Keratinocyte (primary cell): ENCODE measurements at regions not wholly inside any gene's neighbourhood (a gene's known extent, or its start where the extent isn't known, plus 50 kb on each side); places are given as distances from the start of the nearest gene placed in this dataset.

ENCODE experiments used
- DNase-seq: peaks from one replicate; pipeline ENCODE4 v3.0.0-alpha.2; 2011; ENCODE audit warnings: low read depth, missing footprints, low spot score
- FAIRE-seq: peaks from 2 replicates; lab custom pipeline; 2011; peaks lifted over from hg19 to GRCh38; lab: Jason Lieb, UNC
- H2AFZ ChIP-seq: 2 replicates; pipeline ENCODE4 v1.6.0; 2012; ENCODE audit warnings: low read length, control low read depth, inconsistent platforms; ENCODE audit not compliant: control insufficient read depth
- H3K27ac ChIP-seq: 2 replicates; pipeline ENCODE4 v1.5.1; 2011; ENCODE audit warnings: low read length; ENCODE audit not compliant: control insufficient read depth, insufficient read depth
- H3K27me3 ChIP-seq: 3 replicates; pipeline ENCODE4 v1.6.0; 2011; ENCODE audit warnings: low read length; ENCODE audit not compliant: control insufficient read depth, insufficient read depth; ENCODE audit errors: extremely low read depth
- H3K36me3 ChIP-seq, 2 experiments: 2 replicates in 1 of 2; 3 replicates in 1 of 2; pipeline ENCODE4 v1.5.1; 2011; ENCODE audit warnings: low read length in 2 of 2, mild to moderate bottlenecking in 1 of 2; ENCODE audit not compliant: control insufficient read depth in 2 of 2, insufficient read depth in 2 of 2; ENCODE audit errors: extremely low read depth in 1 of 2
- H3K4me1 ChIP-seq: 3 replicates; pipeline ENCODE4 v1.5.1; 2011; ENCODE audit warnings: low read length; ENCODE audit not compliant: control insufficient read depth, insufficient read depth; ENCODE audit errors: extremely low read depth
- H3K4me2 ChIP-seq: 3 replicates; pipeline ENCODE4 v1.6.0; 2011; ENCODE audit warnings: low read depth, low read length; ENCODE audit not compliant: control insufficient read depth, insufficient read depth; ENCODE audit errors: extremely low read depth
- H3K4me3 ChIP-seq, 3 experiments: fragments of 200-600 bp in 1 of 3; sonication (generic) in 1 of 3; 2 replicates in 2 of 3; 3 replicates in 1 of 3; pipeline ENCODE4 v1.5.1; 2011 to 2016; ENCODE audit warnings: low read length in 3 of 3, mild to moderate bottlenecking in 3 of 3, control low read depth in 2 of 3, inconsistent platforms in 1 of 3, low read depth in 1 of 3, mixed read lengths in 1 of 3, mixed run types in 1 of 3, moderate library complexity in 1 of 3; ENCODE audit not compliant: control insufficient read depth in 2 of 3, insufficient read depth in 2 of 3; ENCODE audit errors: extremely low read depth in 1 of 3
- H3K79me2 ChIP-seq: 2 replicates; pipeline ENCODE4 v1.6.0; 2012; ENCODE audit warnings: low read length; ENCODE audit not compliant: control insufficient read depth, insufficient read depth
- H3K9ac ChIP-seq: 3 replicates; pipeline ENCODE4 v1.6.0; 2011; ENCODE audit warnings: low read length; ENCODE audit not compliant: control insufficient read depth, insufficient read depth; ENCODE audit errors: extremely low read depth
- H3K9me1 ChIP-seq: 3 replicates; pipeline ENCODE4 v1.6.0; 2011; ENCODE audit warnings: low read length; ENCODE audit not compliant: control insufficient read depth, insufficient read depth; ENCODE audit errors: extremely low read depth
- H3K9me3 ChIP-seq: 2 replicates; pipeline ENCODE4 v1.5.1; 2012; ENCODE audit warnings: low read depth, low read length; ENCODE audit not compliant: control insufficient read depth
- H4K20me1 ChIP-seq: 3 replicates; pipeline ENCODE4 v1.6.0; 2011; ENCODE audit warnings: low read length; ENCODE audit not compliant: control insufficient read depth, insufficient read depth; ENCODE audit errors: extremely low read depth
- CTCF ChIP-seq, 3 experiments: IDR thresholded peaks in 1 of 3; conservative IDR thresholded peaks in 1 of 3; optimal IDR thresholded peaks in 1 of 3; 2 replicates in 2 of 3; 3 replicates in 1 of 3; pipeline versions ENCODE3 to v1.5.1; 2011; ENCODE audit warnings: low read length in 3 of 3, mild to moderate bottlenecking in 3 of 3, moderate library complexity in 2 of 3, control low read depth in 1 of 3, inconsistent platforms in 1 of 3; ENCODE audit not compliant: insufficient read depth in 2 of 3; ENCODE audit errors: extremely low read depth in 1 of 3
- EZH2 ChIP-seq: IDR thresholded peaks from one replicate; pipeline ENCODE4 v1.6.1; 2012; ENCODE audit warnings: inconsistent platforms, mild to moderate bottlenecking, low read length, moderate library complexity
- dilution Hi-C: fragments of 300-500 bp; cut with MboI; formaldehyde crosslinking; loops from one replicate; pipeline ENCODE4 v1.7.0; 2020; ENCODE audit warnings: low sequenced_read_pairs; ENCODE audit not compliant: extremely low pct_ligation_motif_present

DNA sequence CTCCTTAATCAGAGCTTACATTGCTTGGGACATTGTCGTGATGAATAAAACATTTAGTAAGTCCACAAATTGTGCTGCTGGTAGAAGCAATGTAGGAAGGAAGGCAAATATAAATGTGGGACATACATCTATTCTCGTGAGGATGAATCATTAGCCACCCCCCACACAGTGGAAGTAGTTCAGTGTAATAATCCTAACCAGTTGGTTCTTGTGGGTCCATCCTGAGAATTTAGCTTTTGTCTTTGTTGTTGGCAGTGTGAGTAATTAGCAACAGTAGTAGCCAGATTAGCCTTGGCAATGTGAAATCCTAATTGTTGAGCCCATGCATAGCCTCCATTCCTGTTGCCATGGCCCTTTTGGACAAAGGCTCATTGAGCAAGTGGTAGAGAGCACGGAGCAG, 532.1 kb downstream of the FBXO15 start:
- no peak for DNase-seq
- H3K4me3 ChIP-seq = no peak overlapping the region
- peak overlapping the region; percentile 28 for H3K9ac ChIP-seq
- peaks cover 42% of the 10 kb centered on the region for H3K4me1 ChIP-seq
- FAIRE-seq = peak; percentile 84
- no peaks in the 10 kb centered on the region for H4K20me1 ChIP-seq
- H3K36me3 ChIP-seq = no peaks in the 10 kb centered on the region
- no peak for TF ChIP-seq CTCF (optimal IDR thresholded peaks at IDR 0.05 in 1 of 3, IDR thresholded peaks at IDR 0.05 in 1 of 3, conservative IDR thresholded peaks at IDR 0.05 in 1 of 3; ENCODE audit: extremely low read depth in 1 of 3, insufficient read depth in 2 of 3, low read length in 3 of 3)
- no peak for TF ChIP-seq EZH2
- no peaks in the 10 kb centered on the region for H3K9me1 ChIP-seq
- peak overlapping the region; percentile 60 for H3K4me2 ChIP-seq
- H2AFZ ChIP-seq = peak overlapping the region; percentile 4
- dilution Hi-C loops = no loop called here
- peak overlapping the region; percentile 88 for H3K27ac ChIP-seq
- H3K79me2 ChIP-seq = no peaks in the 10 kb centered on the region
- H3K9me3 ChIP-seq = no peaks in the 10 kb centered on the region
- H3K27me3 ChIP-seq = no peaks in the 10 kb centered on the region

DNA sequence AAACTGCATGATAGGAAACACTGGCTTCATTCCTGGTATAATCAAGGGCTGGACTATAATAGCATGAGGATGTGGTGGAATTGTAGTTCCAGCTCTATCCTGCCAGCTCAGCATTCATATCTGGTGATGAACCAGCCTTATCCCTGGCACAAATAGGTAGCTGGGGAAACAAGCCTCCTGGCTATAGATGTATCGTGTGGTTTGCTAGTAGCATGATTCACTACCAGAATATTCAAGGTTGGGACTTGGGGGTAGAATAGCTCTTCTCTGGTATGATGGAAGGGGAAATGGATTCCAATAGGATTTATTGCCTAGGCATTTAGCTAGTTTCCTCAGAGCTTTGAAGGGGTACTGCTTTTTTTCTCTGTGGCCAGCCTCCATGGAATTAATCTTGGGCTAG, 532.8 kb downstream of the FBXO15 start:
- peak; percentile 100 for FAIRE-seq

More for the DNA sequence above, 532.8 kb downstream of the FBXO15 start:
- Histone ChIP-seq H3K4me3 (peak overlapping the region in 1 of 3 experiments; percentile 30), H3K4me1 (peaks cover 42% of the 10 kb centered on the region), H3K27ac (peak overlapping the region; percentile 88), H3K27me3 (no peaks in the 10 kb centered on the region), H3K4me2 (peak overlapping the region; percentile 60), H3K9ac (peak overlapping the region; percentile 28), H3K9me3 (no peaks in the 10 kb centered on the region), H3K9me1 (no peaks in the 10 kb centered on the region), H4K20me1 (no peaks in the 10 kb centered on the region), H2AFZ (no peak overlapping the region), H3K36me3 (no peaks in the 10 kb centered on the region), H3K79me2 (no peaks in the 10 kb centered on the region)
- DNase-seq = peak; percentile 80
- dilution Hi-C loops = no loop called here
- TF ChIP-seq CTCF (optimal IDR thresholded peaks at IDR 0.05 in 1 of 3, IDR thresholded peaks at IDR 0.05 in 1 of 3, conservative IDR thresholded peaks at IDR 0.05 in 1 of 3; ENCODE audit: extremely low read depth in 1 of 3, insufficient read depth in 2 of 3, low read length in 3 of 3) (no peak), EZH2 (no peak)
